C4-2B (cell line): ENCODE measurements at regions not wholly inside any gene's neighbourhood (a gene's known extent, or its start where the extent isn't known, plus 50 kb on each side); places are given as distances from the start of the nearest gene placed in this dataset.

Experiments
- ZFX ChIP-seq: fragments of 450-650 bp; IDR thresholded peaks from 2 replicates; pipeline ENCODE4 v1.6.1; 2017
- TF ChIP-seq, protein P1 (sequence below): fragments of 450-650 bp; conservative IDR thresholded peaks from 2 replicates; pipeline ENCODE4 v1.5.1; 2017; ENCODE audit warnings: mild to moderate bottlenecking

- TF ChIP-seq, protein P1, sequence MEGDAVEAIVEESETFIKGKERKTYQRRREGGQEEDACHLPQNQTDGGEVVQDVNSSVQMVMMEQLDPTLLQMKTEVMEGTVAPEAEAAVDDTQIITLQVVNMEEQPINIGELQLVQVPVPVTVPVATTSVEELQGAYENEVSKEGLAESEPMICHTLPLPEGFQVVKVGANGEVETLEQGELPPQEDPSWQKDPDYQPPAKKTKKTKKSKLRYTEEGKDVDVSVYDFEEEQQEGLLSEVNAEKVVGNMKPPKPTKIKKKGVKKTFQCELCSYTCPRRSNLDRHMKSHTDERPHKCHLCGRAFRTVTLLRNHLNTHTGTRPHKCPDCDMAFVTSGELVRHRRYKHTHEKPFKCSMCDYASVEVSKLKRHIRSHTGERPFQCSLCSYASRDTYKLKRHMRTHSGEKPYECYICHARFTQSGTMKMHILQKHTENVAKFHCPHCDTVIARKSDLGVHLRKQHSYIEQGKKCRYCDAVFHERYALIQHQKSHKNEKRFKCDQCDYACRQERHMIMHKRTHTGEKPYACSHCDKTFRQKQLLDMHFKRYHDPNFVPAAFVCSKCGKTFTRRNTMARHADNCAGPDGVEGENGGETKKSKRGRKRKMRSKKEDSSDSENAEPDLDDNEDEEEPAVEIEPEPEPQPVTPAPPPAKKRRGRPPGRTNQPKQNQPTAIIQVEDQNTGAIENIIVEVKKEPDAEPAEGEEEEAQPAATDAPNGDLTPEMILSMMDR = no peak
- no peak for TF ChIP-seq ZFX
These were observed 137.0 kb downstream of the MAGEB5 start for GRCh38 chrX:26352891-26353430.
